ENCODE measurements at regions not wholly inside any gene's neighbourhood (a gene's known extent, or its start where the extent isn't known, plus 50 kb on each side); places are given as distances from the start of the nearest gene placed in this dataset.
"Not testable (repeated sequence)": the region's sequence is repeated elsewhere in the genome, so short reads cannot be mapped to it uniquely, and the experiment has no call there.

GRCh38 chr4:160414496-160414895 lies 1311.6 kb downstream of the RAPGEF2 start:
- no peak for TF ChIP-seq CTCF (IDR thresholded peaks at IDR 0.05; ENCODE audit: insufficient read depth, low read depth, low read length, missing control alignments)
- no peak for DNase-seq (ENCODE audit: low read depth)
- H3K4me3 ChIP-seq (ENCODE audit: low read length), result no peak overlapping the region

GRCh38 chr4:160423879-160424451 lies 1321.1 kb downstream of the RAPGEF2 start:
- peak overlapping the region; percentile 27 for H3K4me3 ChIP-seq (ENCODE audit: low read length)
- DNase-seq (ENCODE audit: low read depth), result peak; percentile 85
- no peak for TF ChIP-seq CTCF (IDR thresholded peaks at IDR 0.05; ENCODE audit: insufficient read depth, low read depth, low read length, missing control alignments)

- no peak overlapping the region for H3K4me3 ChIP-seq (ENCODE audit: low read length)
- DNase-seq (ENCODE audit: low read depth), result no peak
- no peak for TF ChIP-seq CTCF (IDR thresholded peaks at IDR 0.05; ENCODE audit: insufficient read depth, low read depth, low read length, missing control alignments)
Observed at GRCh38 chr4:160426233-160426632, 1323.4 kb downstream of the RAPGEF2 start.

GRCh38 chr4:160450876-160451275 lies 1348.0 kb downstream of the RAPGEF2 start:
- no peak overlapping the region for H3K4me3 ChIP-seq (ENCODE audit: low read length)
- TF ChIP-seq CTCF (IDR thresholded peaks at IDR 0.05; ENCODE audit: insufficient read depth, low read depth, low read length, missing control alignments), result no peak
- DNase-seq (ENCODE audit: low read depth), result no peak

- DNase-seq (ENCODE audit: low read depth); H3K4me3 ChIP-seq (ENCODE audit: low read length): not testable (repeated sequence)
Observed at GRCh38 chr4:160481696-160482690, 1379.1 kb downstream of the RAPGEF2 start.

GRCh38 chr4:160485071-160485687 lies 1382.3 kb downstream of the RAPGEF2 start:
- H3K4me3 ChIP-seq (ENCODE audit: low read length), result no peak overlapping the region
- no peak for DNase-seq (ENCODE audit: low read depth)
- no peak for TF ChIP-seq CTCF (IDR thresholded peaks at IDR 0.05; ENCODE audit: insufficient read depth, low read depth, low read length, missing control alignments)

GRCh38 chr4:160492181-160492580 lies 1389.3 kb downstream of the RAPGEF2 start:
- no peak for TF ChIP-seq CTCF (IDR thresholded peaks at IDR 0.05; ENCODE audit: insufficient read depth, low read depth, low read length, missing control alignments)

More at GRCh38 chr4:160492181-160492580, 1389.3 kb downstream of the RAPGEF2 start:
- DNase-seq (ENCODE audit: low read depth), result no peak
- H3K4me3 ChIP-seq (ENCODE audit: low read length), result no peak overlapping the region
